ENCODE measurements at regions not wholly inside any gene's neighbourhood (a gene's known extent, or its start where the extent isn't known, plus 50 kb on each side); places are given as distances from the start of the nearest gene placed in this dataset.

DNA sequence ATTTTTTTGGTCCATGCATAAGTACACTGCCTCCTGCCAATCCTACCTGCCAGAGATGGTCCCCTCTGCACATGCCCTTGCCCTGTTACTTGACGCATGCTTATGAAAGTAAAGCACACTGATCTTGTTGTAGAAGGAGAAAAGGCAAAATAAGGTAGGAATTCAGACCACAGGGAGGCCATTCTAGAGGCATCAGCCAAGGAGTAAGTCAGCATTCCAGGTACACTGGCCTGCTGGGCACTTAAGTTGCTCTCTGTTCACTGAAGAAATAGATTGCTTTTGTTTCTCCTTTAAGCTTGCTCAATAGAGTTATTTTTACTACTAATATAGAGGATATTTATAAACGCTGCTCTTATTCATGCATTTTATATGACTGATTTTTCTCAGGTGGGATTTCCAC is 604.4 kb downstream of the TDRD15 start:
- TF ChIP-seq CTCF (IDR thresholded peaks at IDR 0.05) (no peak), JUNB (IDR thresholded peaks at IDR 0.05) (no peak), MYC (IDR thresholded peaks at IDR 0.05; ENCODE audit: borderline replicate concordance, low read length) (no peak), PHF8 (IDR thresholded peaks at IDR 0.05; ENCODE audit: borderline replicate concordance, low read depth) (no peak), CEBPB (IDR thresholded peaks at IDR 0.05) (no peak), REST (IDR thresholded peaks at IDR 0.05) (no peak), MAZ (IDR thresholded peaks at IDR 0.05; ENCODE audit: borderline replicate concordance, low read depth, low read length) (no peak), HDAC2 (IDR thresholded peaks at IDR 0.05) (no peak), USF2 (IDR thresholded peaks at IDR 0.05) (no peak)
- TF ChIP-seq, protein P1, sequence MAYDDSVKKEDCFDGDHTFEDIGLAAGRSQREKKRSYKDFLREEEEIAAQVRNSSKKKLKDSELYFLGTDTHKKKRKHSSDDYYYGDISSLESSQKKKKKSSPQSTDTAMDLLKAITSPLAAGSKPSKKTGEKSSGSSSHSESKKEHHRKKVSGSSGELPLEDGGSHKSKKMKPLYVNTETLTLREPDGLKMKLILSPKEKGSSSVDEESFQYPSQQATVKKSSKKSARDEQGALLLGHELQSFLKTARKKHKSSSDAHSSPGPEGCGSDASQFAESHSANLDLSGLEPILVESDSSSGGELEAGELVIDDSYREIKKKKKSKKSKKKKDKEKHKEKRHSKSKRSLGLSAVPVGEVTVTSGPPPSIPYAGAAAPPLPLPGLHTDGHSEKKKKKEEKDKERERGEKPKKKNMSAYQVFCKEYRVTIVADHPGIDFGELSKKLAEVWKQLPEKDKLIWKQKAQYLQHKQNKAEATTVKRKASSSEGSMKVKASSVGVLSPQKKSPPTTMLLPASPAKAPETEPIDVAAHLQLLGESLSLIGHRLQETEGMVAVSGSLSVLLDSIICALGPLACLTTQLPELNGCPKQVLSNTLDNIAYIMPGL (CRISPR knock-in tag; IDR thresholded peaks at IDR 0.05; ENCODE audit: borderline replicate concordance): no peak
